DMS114 treated with DMSO at 0.1 percent for 48 hours (cell line): ENCODE measurements at regions not wholly inside any gene's neighbourhood (a gene's known extent, or its start where the extent isn't known, plus 50 kb on each side); places are given as distances from the start of the nearest gene placed in this dataset.
A peak's percentile ranks its signal among the peaks of the same experiment; 100 is the strongest.
"Not testable (repeated sequence)": the region's sequence is repeated elsewhere in the genome, so short reads cannot be mapped to it uniquely, and the experiment has no call there.

Source experiments
- DNase-seq: peaks from one replicate; lab custom pipeline; 2025; ENCODE audit not compliant: unreplicated experiment; lab: John Stamatoyannopoulos, UW

- DNase-seq: no peak
These were observed 62.6 kb downstream of the ZIC1 start for GRCh38 chr3:147471741-147472140.

- DNase-seq: no peak
These were observed 63.7 kb downstream of the ZIC1 start for GRCh38 chr3:147472846-147473245.

DNA sequence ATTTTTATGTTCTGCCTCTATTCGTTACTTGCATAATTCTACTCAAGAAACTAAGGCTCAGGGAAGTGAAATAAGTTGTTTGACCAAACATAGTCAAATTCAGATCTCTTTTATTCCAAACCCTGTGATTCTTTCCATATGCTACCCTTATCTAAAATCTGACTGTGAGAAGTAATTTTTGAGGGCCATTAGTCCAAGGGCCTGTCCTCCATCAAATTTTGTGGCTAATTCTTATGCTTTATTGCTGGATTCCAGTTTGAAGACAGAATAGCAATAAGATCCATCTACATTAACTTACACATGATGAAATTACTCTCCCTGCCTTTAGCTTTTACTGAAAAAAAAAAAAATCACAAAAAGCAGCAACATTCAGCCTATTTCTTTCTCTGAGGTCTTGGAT is 74.0 kb downstream of the ZIC1 start:
- DNase-seq: no peak

GRCh38 chr3:147483578-147483977 is 74.4 kb downstream of the ZIC1 start:
- no peak for DNase-seq

DNA sequence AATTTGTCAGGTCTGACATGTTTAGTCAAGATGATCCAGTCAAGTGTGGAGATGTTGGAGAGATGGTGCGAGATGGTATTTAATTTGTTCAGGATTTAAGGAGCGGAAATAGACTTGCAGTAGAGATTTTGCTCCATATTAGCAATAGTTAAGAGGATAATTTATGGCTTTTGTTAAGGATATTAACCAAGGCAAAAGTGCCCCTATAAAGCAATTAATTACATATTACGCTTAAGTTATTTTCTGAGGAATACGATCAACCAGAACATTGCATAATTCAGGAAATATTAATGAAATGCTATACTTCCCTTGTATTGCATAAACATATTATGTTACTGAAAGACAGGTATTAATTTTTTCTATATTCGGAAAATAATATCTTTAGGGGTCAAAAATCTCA is 83.9 kb downstream of the ZIC1 start:
- no peak for DNase-seq

GRCh38 chr3:147493666-147494065 is 84.5 kb downstream of the ZIC1 start:
- no peak for DNase-seq

DNA sequence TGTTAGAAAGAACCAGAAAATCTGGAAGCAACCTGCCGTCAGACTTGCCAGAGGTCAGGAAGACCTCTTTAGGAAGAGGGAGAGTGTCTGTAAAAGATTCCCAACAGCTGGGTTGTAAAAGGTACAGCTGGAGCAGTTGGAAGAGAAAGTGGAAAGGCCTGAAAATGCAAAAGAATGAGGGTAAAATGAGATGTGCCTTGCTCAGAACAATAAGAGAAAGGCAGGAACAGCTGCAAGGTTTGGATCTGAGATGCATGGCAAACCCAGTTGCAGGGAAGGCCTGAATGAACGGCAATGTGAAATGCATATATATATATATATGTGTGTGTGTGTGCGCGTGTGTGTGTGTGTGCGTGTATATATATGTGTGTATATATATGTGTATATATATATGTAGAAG is 88.1 kb downstream of the ZIC1 start:
- peak; percentile 67 for DNase-seq

DNA sequence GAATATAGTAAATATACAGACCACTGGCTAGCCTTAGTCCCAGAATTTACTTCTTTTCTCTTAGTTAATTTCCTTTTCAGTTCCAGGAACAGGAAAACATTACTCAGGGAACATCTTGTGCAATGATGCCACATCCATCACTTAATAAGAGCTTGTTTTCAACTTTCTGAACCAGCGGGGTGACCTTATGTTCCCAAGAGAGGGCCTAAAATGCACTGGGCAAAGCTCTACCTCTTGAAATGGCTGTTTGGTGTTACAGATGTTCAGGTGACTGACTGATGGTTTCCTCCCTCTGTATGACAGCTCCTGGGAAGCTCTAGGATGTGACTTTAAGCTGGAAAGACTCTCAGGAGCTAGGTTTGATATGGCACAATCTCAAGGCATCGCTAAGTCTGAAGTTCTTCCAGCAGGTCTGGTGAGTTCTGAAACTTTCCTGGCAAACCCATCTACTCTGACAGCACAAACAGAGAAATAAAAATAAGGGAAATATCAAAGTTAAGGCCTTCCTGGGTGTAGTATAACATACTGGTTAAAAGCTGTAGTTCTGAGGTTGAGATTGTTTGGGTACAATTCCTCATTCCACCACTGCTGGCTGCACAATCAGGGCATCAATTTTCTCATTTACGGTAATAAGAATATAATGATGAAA is 98.6 kb downstream of the ZIC1 start:
- no peak for DNase-seq

- DNase-seq: no peak
These were observed 100.3 kb downstream of the ZIC1 start for GRCh38 chr3:147509448-147509847.

DNA sequence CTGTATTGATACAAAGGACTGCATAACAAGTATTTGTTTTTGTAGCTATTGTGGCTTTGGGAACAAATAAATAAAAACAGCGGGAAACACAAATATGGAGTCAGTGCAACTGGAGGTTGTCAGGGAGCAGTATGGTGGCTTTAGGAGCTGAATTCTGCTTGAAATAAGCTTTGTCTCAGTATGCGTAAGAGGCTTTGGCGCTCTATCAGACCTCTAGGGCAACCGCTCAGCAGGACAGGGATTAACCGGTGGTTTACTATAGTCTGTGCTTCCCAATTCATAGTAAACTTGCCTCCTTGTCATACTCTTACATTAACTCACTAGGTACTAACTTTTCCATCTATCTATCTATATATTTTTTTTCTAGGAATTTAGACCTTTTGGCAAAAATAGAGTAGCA is 104.6 kb downstream of the ZIC1 start:
- DNase-seq: no peak

- DNase-seq: no peak
These were observed 105.4 kb downstream of the ZIC1 start for GRCh38 chr3:147514366-147515160.

GRCh38 chr3:147518465-147518864 is 109.3 kb downstream of the ZIC1 start:
- DNase-seq: no peak

DNA sequence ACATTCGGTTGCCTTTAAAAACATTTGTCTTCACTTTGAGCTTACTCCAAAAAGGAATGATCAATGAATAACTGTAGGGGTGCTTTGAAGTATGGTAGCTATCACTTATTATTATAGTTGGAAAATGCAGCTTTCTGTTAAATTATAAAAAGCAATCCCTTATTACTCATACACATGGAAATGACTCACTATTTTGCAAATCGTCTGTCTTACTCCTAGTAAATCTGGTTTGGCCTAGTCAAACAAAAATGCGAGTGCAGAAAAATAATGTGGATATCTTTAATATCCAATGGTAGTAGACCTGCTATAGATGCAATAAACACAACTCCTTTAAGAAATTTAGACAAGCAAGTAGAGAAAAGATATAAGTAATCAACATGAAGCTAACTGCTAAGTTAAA is 112.5 kb downstream of the ZIC1 start:
- no peak for DNase-seq

GRCh38 chr3:147522780-147523179 is 113.6 kb downstream of the ZIC1 start:
- not testable (repeated sequence) for DNase-seq

DNA sequence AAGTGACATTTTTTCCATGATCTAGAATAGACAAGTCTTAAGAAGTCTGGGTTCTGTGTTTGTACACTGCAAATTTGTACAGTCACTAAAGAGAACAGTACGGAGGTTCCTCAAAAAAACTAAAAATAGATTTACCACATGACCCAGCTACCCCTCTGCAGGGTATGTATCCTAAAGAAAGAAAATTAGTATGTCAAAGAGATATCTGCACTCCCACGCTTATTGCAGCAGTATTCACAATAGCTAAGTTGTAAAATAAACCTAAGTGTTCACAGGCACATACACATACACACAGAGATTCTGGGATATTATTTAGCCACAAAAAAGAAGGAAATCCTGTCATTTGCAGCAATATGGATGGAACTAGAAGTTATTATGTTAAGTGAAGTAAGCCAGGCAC is 120.4 kb downstream of the ZIC1 start:
- no peak for DNase-seq

GRCh38 chr3:147538034-147538433 is 128.9 kb downstream of the ZIC1 start:
- no peak for DNase-seq

DNA sequence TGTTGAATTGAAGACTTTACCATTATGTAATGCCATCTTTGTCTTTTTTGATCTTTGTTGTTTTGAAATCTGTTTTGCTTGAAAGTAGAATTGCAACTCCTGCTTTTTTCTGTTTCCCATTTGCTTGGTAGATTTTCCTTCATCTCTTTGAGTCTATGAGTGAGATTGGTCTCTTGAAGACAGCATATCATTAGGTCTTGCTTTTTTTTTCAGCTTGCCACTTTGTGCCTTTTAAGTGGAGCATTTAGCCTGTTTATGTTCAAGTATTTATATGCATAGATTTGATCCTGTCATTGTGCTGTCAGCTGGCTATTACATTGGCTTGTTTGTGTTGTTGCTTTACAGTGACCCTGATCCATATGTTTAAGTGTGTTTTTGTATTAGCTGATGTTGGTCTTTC is 131.8 kb downstream of the ZIC1 start:
- DNase-seq: no peak

DNA sequence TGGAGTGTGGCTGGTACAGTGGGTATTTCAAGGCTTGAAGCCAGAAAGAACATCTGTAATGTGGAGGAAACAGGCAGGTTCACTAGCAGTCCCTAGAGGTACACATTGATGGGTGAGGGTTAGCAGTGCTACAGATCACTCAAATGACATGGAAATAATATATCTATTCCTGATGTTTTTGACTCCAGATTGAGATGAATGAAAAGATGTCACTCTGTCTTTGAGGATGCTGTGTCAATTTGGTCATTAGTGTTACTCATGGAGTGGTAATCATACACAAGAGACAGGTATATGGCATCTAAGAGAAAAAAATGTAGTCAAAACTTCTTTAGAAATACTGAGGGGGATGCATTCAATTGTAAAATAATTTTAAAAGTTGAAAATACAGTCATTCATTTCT is 135.1 kb downstream of the ZIC1 start:
- DNase-seq: no peak

GRCh38 chr3:147551491-147551890 is 142.3 kb downstream of the ZIC1 start:
- DNase-seq: no peak

GRCh38 chr3:147554332-147554731 is 145.2 kb downstream of the ZIC1 start:
- DNase-seq: no peak

GRCh38 chr3:147572970-147573340 is 163.8 kb downstream of the ZIC1 start:
- DNase-seq: no peak

GRCh38 chr3:147574621-147575020 is 165.5 kb downstream of the ZIC1 start:
- DNase-seq: peak; percentile 77

GRCh38 chr3:147575391-147575790 is 166.2 kb downstream of the ZIC1 start:
- no peak for DNase-seq
